H1 (cell line): ENCODE measurements at regions not wholly inside any gene's neighbourhood (a gene's known extent, or its start where the extent isn't known, plus 50 kb on each side); places are given as distances from the start of the nearest gene placed in this dataset.
"Not testable (repeated sequence)": the region's sequence is repeated elsewhere in the genome, so short reads cannot be mapped to it uniquely, and the experiment has no call there.

Source experiments
- BACH1 ChIP-seq: IDR thresholded peaks from 2 replicates; pipeline ENCODE4 v1.6.1; 2012; ENCODE audit warnings: low read length, improper control_type of control experiment
- CREB1 ChIP-seq: IDR thresholded peaks from 2 replicates; pipeline ENCODE4 v1.6.1; 2012; ENCODE audit warnings: inconsistent platforms
- EZH2 ChIP-seq: fragments of 200-600 bp; sonication (generic); IDR thresholded peaks from 2 replicates; pipeline ENCODE4 v1.7.1; 2012; ENCODE audit warnings: low read depth, mild to moderate bottlenecking, moderate library complexity, low read length, inconsistent platforms; ENCODE audit not compliant: severe bottlenecking
- NANOG ChIP-seq: IDR thresholded peaks from 2 replicates; pipeline ENCODE4 v1.6.1; 2011; ENCODE audit warnings: low read length, low read depth, mild to moderate bottlenecking, inconsistent platforms; ENCODE audit not compliant: insufficient read depth, poor library complexity, severe bottlenecking
- POLR2A ChIP-seq, 2 experiments: IDR thresholded peaks; 1 replicate in 1 of 2; 2 replicates in 1 of 2; pipeline ENCODE4 v1.6.1; 2011; ENCODE audit warnings: low read depth in 2 of 2, low read length in 2 of 2, mild to moderate bottlenecking in 2 of 2; ENCODE audit errors: control extremely low read depth in 1 of 2
- POLR2AphosphoS5 ChIP-seq: IDR thresholded peaks from 2 replicates; pipeline ENCODE4 v1.6.1; 2011; ENCODE audit warnings: low read depth, low read length
- RAD21 ChIP-seq, 2 experiments: IDR thresholded peaks in 1 of 2; conservative IDR thresholded peaks in 1 of 2; 2 replicates each; pipeline ENCODE4 v1.6.1; 2011; ENCODE audit warnings: low read depth in 2 of 2, low read length in 2 of 2, improper control_type of control experiment in 1 of 2, inconsistent platforms in 1 of 2, mild to moderate bottlenecking in 1 of 2, moderate library complexity in 1 of 2
- RNF2 ChIP-seq: fragments of 200-900, 300-1000 bp; sonication (generic); IDR thresholded peaks from 2 replicates; pipeline ENCODE4 v1.7.1; 2016; ENCODE audit warnings: borderline replicate concordance, low read depth, mild to moderate bottlenecking, antibody characterized with exemption, low read length; ENCODE audit not compliant: poor library complexity, severe bottlenecking; ENCODE audit errors: missing control alignments
- SUZ12 ChIP-seq: fragments of 200-600 bp; sonication (generic); IDR thresholded peaks from 2 replicates; pipeline ENCODE4 v1.6.1; 2012; ENCODE audit warnings: mild to moderate bottlenecking, inconsistent platforms, low read length, moderate library complexity, mixed read lengths
- TEAD4 ChIP-seq: IDR thresholded peaks from 2 replicates; pipeline ENCODE4 v1.6.1; 2012; ENCODE audit warnings: low read depth, low read length, inconsistent platforms, mixed read lengths
- ZNF274 ChIP-seq: IDR thresholded peaks from 2 replicates; pipeline ENCODE4 v1.7.0; 2012; ENCODE audit warnings: low read length, borderline replicate concordance; ENCODE audit errors: extremely low read depth
- TF ChIP-seq, protein P1 (sequence below), 3 experiments: IDR thresholded peaks; 1 replicate in 2 of 3; 2 replicates in 1 of 3; pipeline versions ENCODE4 v1.5.1 to v1.6.1; 2011; ENCODE audit warnings: low read length in 3 of 3, mild to moderate bottlenecking in 3 of 3, inconsistent platforms in 2 of 3, low read depth in 1 of 3, moderate library complexity in 1 of 3; ENCODE audit not compliant: insufficient read depth in 1 of 3; ENCODE audit errors: control extremely low read depth in 1 of 3

DNA sequence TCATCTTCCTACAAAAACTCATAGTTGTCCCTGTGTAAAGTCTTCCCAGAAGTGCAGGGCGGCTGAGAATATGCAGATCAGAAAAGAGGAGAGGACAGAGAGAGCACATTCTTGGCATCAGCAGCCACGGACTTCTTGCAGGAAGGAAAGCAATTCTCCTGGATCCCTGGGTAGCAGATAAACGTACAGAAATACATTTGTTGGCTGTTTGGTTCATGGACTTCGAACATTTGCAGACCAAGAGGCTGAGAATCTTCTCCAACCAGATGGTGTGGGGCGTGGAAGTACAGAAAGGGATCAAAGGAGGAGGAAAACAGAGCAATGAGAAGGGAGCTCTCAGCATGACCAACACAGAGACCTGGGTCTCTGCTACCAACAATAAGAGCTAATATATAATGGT is 319.9 kb downstream of the NPHP4 start:
- TF ChIP-seq BACH1; POLR2AphosphoS5; CREB1; RAD21 (IDR thresholded peaks at IDR 0.05 in 1 of 2, conservative IDR thresholded peaks at IDR 0.05 in 1 of 2; ENCODE audit: low read depth in 2 of 2, low read length in 2 of 2); POLR2A (IDR thresholded peaks at IDR 0.05; ENCODE audit: control extremely low read depth in 1 of 2, low read depth in 2 of 2, low read length in 2 of 2); SUZ12; NANOG; EZH2; ZNF274; RNF2; TEAD4: not testable (repeated sequence)
- TF ChIP-seq, protein P1, sequence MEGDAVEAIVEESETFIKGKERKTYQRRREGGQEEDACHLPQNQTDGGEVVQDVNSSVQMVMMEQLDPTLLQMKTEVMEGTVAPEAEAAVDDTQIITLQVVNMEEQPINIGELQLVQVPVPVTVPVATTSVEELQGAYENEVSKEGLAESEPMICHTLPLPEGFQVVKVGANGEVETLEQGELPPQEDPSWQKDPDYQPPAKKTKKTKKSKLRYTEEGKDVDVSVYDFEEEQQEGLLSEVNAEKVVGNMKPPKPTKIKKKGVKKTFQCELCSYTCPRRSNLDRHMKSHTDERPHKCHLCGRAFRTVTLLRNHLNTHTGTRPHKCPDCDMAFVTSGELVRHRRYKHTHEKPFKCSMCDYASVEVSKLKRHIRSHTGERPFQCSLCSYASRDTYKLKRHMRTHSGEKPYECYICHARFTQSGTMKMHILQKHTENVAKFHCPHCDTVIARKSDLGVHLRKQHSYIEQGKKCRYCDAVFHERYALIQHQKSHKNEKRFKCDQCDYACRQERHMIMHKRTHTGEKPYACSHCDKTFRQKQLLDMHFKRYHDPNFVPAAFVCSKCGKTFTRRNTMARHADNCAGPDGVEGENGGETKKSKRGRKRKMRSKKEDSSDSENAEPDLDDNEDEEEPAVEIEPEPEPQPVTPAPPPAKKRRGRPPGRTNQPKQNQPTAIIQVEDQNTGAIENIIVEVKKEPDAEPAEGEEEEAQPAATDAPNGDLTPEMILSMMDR (IDR thresholded peaks at IDR 0.05; ENCODE audit: control extremely low read depth in 1 of 3, insufficient read depth in 1 of 3, low read depth in 1 of 3, low read length in 3 of 3), result not testable (repeated sequence)
